Body of pancreas (tissue), 4 donors: ENCODE measurements at regions not wholly inside any gene's neighbourhood (a gene's known extent, or its start where the extent isn't known, plus 50 kb on each side); places are given as distances from the start of the nearest gene placed in this dataset.

ENCODE experiments used
- POLR2A ChIP-seq, 3 donors: fragments of 450-650 bp; IDR thresholded peaks; one replicate each; pipeline ENCODE4 v1.6.1; 2016; ENCODE audit warnings: antibody characterized with exemption in 3 of 3, mild to moderate bottlenecking in 2 of 3
- TF ChIP-seq, protein P1 (sequence below), 7 experiments: fragments of 450-650 bp in 4 of 7; fragments of 200-600 bp in 3 of 7; sonication (generic) in 3 of 7; IDR thresholded peaks; one replicate each; pipeline ENCODE4 v1.5.1; 2016 to 2019; ENCODE audit warnings: antibody characterized with exemption in 7 of 7

DNA sequence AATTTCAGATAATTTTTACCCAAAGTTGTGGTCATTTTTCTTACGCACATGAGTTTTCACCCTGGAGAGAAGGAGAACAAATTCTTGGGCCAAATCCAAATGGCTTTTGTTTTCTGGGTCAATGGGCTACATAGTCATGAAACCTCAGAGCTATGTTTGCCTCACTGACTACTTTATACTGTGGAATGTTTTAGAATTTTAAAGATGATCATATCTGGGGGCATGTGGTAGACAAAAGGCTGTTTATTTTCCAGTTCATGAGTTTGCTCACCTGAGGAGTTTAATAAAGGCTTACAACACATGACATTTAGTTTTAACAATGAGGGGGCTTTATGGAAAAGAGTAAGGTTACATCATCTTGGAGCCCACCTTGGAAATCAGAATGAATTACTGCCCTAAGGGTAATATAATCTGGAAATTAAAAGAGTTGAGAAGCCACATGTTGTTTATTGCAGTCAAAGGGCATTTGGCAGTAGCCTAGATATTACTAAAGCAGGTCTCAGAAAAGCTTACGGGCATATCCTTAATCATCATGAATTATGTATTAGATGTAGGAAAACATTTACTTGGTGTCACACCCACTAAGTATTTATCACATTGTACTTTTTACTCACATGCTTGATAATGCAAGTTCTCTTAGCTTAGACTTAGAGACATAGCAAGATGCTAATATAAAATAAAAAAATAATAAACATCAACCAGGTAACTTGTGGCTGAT is 466.1 kb downstream of the EDEM1 start:
- no peak for TF ChIP-seq POLR2A (IDR thresholded peaks at IDR 0.05)
- TF ChIP-seq, protein P1, sequence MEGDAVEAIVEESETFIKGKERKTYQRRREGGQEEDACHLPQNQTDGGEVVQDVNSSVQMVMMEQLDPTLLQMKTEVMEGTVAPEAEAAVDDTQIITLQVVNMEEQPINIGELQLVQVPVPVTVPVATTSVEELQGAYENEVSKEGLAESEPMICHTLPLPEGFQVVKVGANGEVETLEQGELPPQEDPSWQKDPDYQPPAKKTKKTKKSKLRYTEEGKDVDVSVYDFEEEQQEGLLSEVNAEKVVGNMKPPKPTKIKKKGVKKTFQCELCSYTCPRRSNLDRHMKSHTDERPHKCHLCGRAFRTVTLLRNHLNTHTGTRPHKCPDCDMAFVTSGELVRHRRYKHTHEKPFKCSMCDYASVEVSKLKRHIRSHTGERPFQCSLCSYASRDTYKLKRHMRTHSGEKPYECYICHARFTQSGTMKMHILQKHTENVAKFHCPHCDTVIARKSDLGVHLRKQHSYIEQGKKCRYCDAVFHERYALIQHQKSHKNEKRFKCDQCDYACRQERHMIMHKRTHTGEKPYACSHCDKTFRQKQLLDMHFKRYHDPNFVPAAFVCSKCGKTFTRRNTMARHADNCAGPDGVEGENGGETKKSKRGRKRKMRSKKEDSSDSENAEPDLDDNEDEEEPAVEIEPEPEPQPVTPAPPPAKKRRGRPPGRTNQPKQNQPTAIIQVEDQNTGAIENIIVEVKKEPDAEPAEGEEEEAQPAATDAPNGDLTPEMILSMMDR (IDR thresholded peaks at IDR 0.05), result no peak
